GM12872 (cell line): ENCODE measurements at regions not wholly inside any gene's neighbourhood (a gene's known extent, or its start where the extent isn't known, plus 50 kb on each side); places are given as distances from the start of the nearest gene placed in this dataset.
A peak's percentile ranks its signal among the peaks of the same experiment; 100 is the strongest.

Source experiments
- TF ChIP-seq, protein P1 (sequence below): IDR thresholded peaks from 3 replicates; pipeline ENCODE4 v1.5.1; 2011; ENCODE audit warnings: low read depth, mild to moderate bottlenecking, low read length, moderate library complexity; ENCODE audit not compliant: insufficient read depth

GRCh38 chr11:116215471-116216113, 557.2 kb downstream of the BUD13 start:
- TF ChIP-seq, protein P1, sequence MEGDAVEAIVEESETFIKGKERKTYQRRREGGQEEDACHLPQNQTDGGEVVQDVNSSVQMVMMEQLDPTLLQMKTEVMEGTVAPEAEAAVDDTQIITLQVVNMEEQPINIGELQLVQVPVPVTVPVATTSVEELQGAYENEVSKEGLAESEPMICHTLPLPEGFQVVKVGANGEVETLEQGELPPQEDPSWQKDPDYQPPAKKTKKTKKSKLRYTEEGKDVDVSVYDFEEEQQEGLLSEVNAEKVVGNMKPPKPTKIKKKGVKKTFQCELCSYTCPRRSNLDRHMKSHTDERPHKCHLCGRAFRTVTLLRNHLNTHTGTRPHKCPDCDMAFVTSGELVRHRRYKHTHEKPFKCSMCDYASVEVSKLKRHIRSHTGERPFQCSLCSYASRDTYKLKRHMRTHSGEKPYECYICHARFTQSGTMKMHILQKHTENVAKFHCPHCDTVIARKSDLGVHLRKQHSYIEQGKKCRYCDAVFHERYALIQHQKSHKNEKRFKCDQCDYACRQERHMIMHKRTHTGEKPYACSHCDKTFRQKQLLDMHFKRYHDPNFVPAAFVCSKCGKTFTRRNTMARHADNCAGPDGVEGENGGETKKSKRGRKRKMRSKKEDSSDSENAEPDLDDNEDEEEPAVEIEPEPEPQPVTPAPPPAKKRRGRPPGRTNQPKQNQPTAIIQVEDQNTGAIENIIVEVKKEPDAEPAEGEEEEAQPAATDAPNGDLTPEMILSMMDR, result peak; percentile 43; the same call in 2 of the 3 replicates

- TF ChIP-seq, protein P1, result no peak
Measured at GRCh38 chr11:116211147-116211546, 561.6 kb downstream of the BUD13 start.

GRCh38 chr11:116210663-116211062, 562.1 kb downstream of the BUD13 start:
- TF ChIP-seq, protein P1, result no peak

GRCh38 chr11:116209255-116209654, 563.5 kb downstream of the BUD13 start:
- TF ChIP-seq, protein P1, result no peak

DNA sequence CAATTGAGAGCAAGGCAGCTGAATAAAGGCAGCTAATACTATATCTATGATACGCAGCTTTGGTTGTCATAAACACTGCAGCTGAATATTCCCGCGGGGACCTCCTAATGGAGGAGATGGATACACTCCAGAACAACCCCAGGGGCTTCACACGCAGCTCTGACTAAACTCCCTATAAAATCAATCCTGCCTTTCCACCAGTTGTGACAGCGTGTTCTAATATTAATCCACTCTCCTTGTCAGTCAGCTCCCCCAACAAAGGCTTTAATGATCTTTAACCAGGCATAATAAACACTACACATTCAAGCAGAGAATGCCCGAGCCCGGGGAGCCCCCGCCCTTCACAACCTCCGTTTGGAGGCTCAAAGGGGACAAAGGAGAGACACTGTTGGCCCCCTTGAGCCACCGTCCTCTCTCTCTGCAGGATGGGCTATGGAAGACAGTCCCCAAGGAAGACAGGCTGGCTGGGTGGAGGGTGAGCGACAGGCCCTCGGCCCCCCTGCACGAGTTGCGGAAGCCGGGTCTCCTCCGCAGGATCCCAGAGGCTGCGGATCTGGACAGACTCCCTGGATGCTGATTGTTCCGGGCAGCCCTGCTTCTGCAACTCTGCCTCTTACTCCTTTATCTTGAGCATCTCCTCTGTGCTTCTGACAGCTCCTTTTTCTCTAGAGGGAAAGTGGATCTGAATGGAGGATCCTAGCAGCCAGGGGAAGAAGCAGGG, 565.2 kb downstream of the BUD13 start:
- TF ChIP-seq, protein P1, result no peak

DNA sequence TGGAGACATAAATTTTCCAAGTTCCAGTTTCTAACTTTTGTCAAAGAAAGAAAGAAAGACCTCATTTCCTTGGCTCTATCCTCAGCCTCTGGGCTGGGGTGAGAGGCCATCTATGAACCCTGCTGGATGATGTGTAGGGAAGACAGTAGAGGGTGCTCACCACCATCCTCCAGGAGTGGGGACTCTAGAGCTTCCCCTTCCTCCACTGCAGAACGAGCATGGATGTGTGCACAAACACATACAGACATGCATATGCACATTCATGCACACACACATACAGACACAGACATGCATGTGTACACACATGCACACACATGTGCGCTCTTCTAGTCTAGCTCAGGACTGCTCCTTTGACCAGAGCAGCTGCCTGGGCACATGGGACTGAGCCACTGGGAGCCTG, 565.8 kb downstream of the BUD13 start:
- TF ChIP-seq, protein P1, result no peak

- TF ChIP-seq, protein P1, result no peak
Measured at GRCh38 chr11:116202922-116203321, 569.9 kb downstream of the BUD13 start.
